Adrenal gland (tissue), 9 donors: ENCODE measurements at regions not wholly inside any gene's neighbourhood (a gene's known extent, or its start where the extent isn't known, plus 50 kb on each side); places are given as distances from the start of the nearest gene placed in this dataset.
A peak's percentile ranks its signal among the peaks of the same experiment; 100 is the strongest.

Experiments used
- DNase-seq, 7 donors: peaks; one replicate each; pipeline ENCODE4 v3.0.0-alpha.2; 2019 to 2020
- H3K27ac ChIP-seq, 5 donors: fragments of 200-600 bp; sonication (generic) in 4 of 5; 1 replicate in 3 of 5; 2 replicates in 2 of 5; pipeline versions ENCODE4 v1.5.1 to v1.8.0; 2016 to 2020; ENCODE audit warnings: mild to moderate bottlenecking in 1 of 5
- H3K27me3 ChIP-seq: fragments of 200-600 bp; 2 replicates; pipeline ENCODE4 v1.8.0; 2021
- H3K36me3 ChIP-seq, 2 donors: fragments of 200-600 bp; replicated peaks in 1 of 2; 1 replicate in 1 of 2; 2 replicates in 1 of 2; pipeline versions ENCODE4 v1.5.1 to v1.8.0; 2018 to 2022
- H3K4me1 ChIP-seq, 2 donors: fragments of 200-600 bp; replicated peaks in 1 of 2; 1 replicate in 1 of 2; 2 replicates in 1 of 2; pipeline versions ENCODE4 v1.5.1 to v1.8.0; 2018 to 2021
- H3K4me3 ChIP-seq, 4 donors: fragments of 200-600 bp; sonication (generic) in 3 of 4; one replicate each; pipeline ENCODE4 v1.5.1; 2016 to 2018
- H3K9me3 ChIP-seq, 3 donors: fragments of 200-600 bp; sonication (generic) in 1 of 3; replicated peaks in 1 of 3; 1 replicate in 2 of 3; 2 replicates in 1 of 3; pipeline versions ENCODE4 v1.5.1 to v1.8.0; 2016 to 2021
- POLR2A ChIP-seq, 2 donors: fragments of 450-650 bp; IDR thresholded peaks; one replicate each; pipeline ENCODE4 v1.6.1; 2017; ENCODE audit warnings: antibody characterized with exemption in 2 of 2, mild to moderate bottlenecking in 2 of 2, moderate library complexity in 1 of 2
- WGBS, 4 donors: extraction: QIAGEN DNeasy Blood & Tissue Kit in 2 of 4; methylation state at CpG; one replicate each; pipeline versions ENCODE4 v1.1.5 to v1.1.7; 2013 to 2017; 5-methylcytosine and 5-hydroxymethylcytosine counted together
- intact Hi-C, 2 donors: fragments of 100-400 bp; cut with DNase I; formaldehyde crosslinking; loops; one replicate each; pipeline versions ENCODE4 v1.14.1 to v1.15.0; 2022 to 2023
- small RNA-seq, 2 donors: library from RNA; depleted of rRNA; stranded (forward); fragments of <200 nt; gene quantifications; one replicate each; pipeline ENCODE3, GENCODE V24; 2016
- TF ChIP-seq, protein P1 (sequence below), 6 experiments: fragments of 450-650 bp in 4 of 6; fragments of 200-600 bp in 2 of 6; sonication (generic) in 1 of 6; IDR thresholded peaks; 1 replicate in 5 of 6; 2 replicates in 1 of 6; pipeline versions ENCODE4 v1.5.1 to v1.8.0; 2016 to 2021; ENCODE audit warnings: antibody characterized with exemption in 6 of 6, mild to moderate bottlenecking in 2 of 6, moderate library complexity in 1 of 6
- donor health status: healthy with polysubstance abuse.
- donor health status: Bipolar disorder and iron deficiency.
- donor health status: DM: yes; HTN: yes; CAD: no.
- donor health status: DM: no; HTN: no; CAD: no.
- donor health status: DM: no; HTN: no; CAD: no.

GRCh38 chr10:94279835-94280709 lies 82.7 kb downstream of the NOC3L start:
- Histone ChIP-seq H3K9me3 (no peaks in the 10 kb centered on the region), H3K27me3 (no peaks in the 10 kb centered on the region), H3K4me3 (peak overlapping the region in 1 of 4 donors; percentile 21), H3K27ac (no peak overlapping the region), H3K4me1 (peaks cover 0 to 16% of the 10 kb centered on the region in 2 donors), H3K36me3 (no peaks in the 10 kb centered on the region)
- TF ChIP-seq POLR2A (IDR thresholded peaks at IDR 0.05), result no peak
- TF ChIP-seq, protein P1, sequence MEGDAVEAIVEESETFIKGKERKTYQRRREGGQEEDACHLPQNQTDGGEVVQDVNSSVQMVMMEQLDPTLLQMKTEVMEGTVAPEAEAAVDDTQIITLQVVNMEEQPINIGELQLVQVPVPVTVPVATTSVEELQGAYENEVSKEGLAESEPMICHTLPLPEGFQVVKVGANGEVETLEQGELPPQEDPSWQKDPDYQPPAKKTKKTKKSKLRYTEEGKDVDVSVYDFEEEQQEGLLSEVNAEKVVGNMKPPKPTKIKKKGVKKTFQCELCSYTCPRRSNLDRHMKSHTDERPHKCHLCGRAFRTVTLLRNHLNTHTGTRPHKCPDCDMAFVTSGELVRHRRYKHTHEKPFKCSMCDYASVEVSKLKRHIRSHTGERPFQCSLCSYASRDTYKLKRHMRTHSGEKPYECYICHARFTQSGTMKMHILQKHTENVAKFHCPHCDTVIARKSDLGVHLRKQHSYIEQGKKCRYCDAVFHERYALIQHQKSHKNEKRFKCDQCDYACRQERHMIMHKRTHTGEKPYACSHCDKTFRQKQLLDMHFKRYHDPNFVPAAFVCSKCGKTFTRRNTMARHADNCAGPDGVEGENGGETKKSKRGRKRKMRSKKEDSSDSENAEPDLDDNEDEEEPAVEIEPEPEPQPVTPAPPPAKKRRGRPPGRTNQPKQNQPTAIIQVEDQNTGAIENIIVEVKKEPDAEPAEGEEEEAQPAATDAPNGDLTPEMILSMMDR (IDR thresholded peaks at IDR 0.05), result peak; percentile 71 to 94 (median 76)
- intact Hi-C loops, result no loop called here
- DNase-seq, result peak; percentile 41 to 58 (median 48)
- 49 to 58% (median 52%) methylated on average over 14 of the region's 14 CpGs for WGBS, 4 donors

- intact Hi-C loops, result no loop called here
Observed at GRCh38 chr10:94281654-94282053, 81.1 kb downstream of the NOC3L start.

DNA sequence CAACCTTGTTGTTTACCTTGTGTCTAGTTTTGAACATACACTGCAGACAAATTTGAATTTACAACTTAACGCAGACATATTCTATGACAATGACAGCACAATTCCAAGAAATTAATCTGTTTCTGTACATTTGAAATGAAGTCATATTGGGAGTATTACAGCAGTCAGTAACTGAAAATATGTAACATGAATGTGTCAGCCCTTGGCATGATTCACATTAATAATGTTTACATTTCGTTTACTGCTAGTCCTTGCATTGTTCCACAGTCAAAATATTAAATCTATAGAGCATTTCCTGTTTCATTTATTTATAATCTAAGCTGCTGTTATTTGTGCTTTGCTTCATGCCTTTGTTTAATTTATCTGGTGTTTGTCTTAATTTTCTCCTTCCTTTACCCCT lies 80.4 kb downstream of the NOC3L start:
- Histone ChIP-seq H3K9me3 (no peaks in the 10 kb centered on the region), H3K27me3 (no peaks in the 10 kb centered on the region), H3K4me1 (peaks cover 0 to 9% of the 10 kb centered on the region in 2 donors), H3K4me3 (no peak overlapping the region), H3K27ac (no peak overlapping the region), H3K36me3 (no peaks in the 10 kb centered on the region)
- DNase-seq, result no peak
- WGBS, 4 donors, result 80 to 92% (median 84%) methylated on average over 2 of the region's 2 CpGs
- intact Hi-C loops, result no loop called here
- TF ChIP-seq POLR2A (IDR thresholded peaks at IDR 0.05), result no peak
- TF ChIP-seq, protein P1 (IDR thresholded peaks at IDR 0.05), result no peak

More at GRCh38 chr10:94281654-94282053, 81.1 kb downstream of the NOC3L start:
- Histone ChIP-seq H3K4me3 (no peak overlapping the region), H3K9me3 (no peaks in the 10 kb centered on the region), H3K27ac (no peak overlapping the region), H3K4me1 (peaks cover 0 to 9% of the 10 kb centered on the region in 2 donors), H3K27me3 (no peaks in the 10 kb centered on the region), H3K36me3 (no peaks in the 10 kb centered on the region)
- 93 to 96% (median 96%) methylated on average over 5 of the region's 5 CpGs for WGBS, 4 donors
- TF ChIP-seq, protein P1 (IDR thresholded peaks at IDR 0.05), result no peak
- no peak for TF ChIP-seq POLR2A (IDR thresholded peaks at IDR 0.05)
- no peak for DNase-seq

Small RNAs in the stretch of these regions (small RNA-seq; reads per million reads assigned to genes)
- gene RNU6-657P, result 0 reads per million in 2 donors
